ENCODE measurements at regions not wholly inside any gene's neighbourhood (a gene's known extent, or its start where the extent isn't known, plus 50 kb on each side); places are given as distances from the start of the nearest gene placed in this dataset.

GRCh38 chr10:76626386-76626785, 1011.2 kb downstream of the KCNMA1 start:
- Histone ChIP-seq H3K27me3 (replicated peaks; ENCODE audit: insufficient read depth, low read depth, low read length, poor library complexity) (peaks cover 1% of the 10 kb centered on the region), H3K27ac (ENCODE audit: low read depth, low read length, poor library complexity, severe bottlenecking) (no peak overlapping the region), H3K9me3 (ENCODE audit: low read depth, low read length, poor library complexity, severe bottlenecking) (no peaks in the 10 kb centered on the region), H3K36me3 (ENCODE audit: insufficient read depth, low read length, poor library complexity, severe bottlenecking) (no peaks in the 10 kb centered on the region), H3K4me1 (ENCODE audit: insufficient read depth, low read length, poor library complexity, severe bottlenecking) (no peaks in the 10 kb centered on the region), H3K4me3 (ENCODE audit: low read depth, low read length, poor library complexity, severe bottlenecking) (no peak overlapping the region)
- BruUV-seq (replicated peaks) = no TSS peak
- CTCF ChIA-PET = no interaction called here
- intact Hi-C loops (cut with micrococcal nuclease; ENCODE audit: unreplicated experiment) = no loop called here
- no peak for DNase-seq (ENCODE audit: low spot score)
- no peak for TF ChIP-seq EZH2 (IDR thresholded peaks at IDR 0.05; ENCODE audit: borderline replicate concordance, low read depth, low read length, poor library complexity, severe bottlenecking)
- TF ChIP-seq, protein P1, sequence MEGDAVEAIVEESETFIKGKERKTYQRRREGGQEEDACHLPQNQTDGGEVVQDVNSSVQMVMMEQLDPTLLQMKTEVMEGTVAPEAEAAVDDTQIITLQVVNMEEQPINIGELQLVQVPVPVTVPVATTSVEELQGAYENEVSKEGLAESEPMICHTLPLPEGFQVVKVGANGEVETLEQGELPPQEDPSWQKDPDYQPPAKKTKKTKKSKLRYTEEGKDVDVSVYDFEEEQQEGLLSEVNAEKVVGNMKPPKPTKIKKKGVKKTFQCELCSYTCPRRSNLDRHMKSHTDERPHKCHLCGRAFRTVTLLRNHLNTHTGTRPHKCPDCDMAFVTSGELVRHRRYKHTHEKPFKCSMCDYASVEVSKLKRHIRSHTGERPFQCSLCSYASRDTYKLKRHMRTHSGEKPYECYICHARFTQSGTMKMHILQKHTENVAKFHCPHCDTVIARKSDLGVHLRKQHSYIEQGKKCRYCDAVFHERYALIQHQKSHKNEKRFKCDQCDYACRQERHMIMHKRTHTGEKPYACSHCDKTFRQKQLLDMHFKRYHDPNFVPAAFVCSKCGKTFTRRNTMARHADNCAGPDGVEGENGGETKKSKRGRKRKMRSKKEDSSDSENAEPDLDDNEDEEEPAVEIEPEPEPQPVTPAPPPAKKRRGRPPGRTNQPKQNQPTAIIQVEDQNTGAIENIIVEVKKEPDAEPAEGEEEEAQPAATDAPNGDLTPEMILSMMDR (conservative IDR thresholded peaks at IDR 0.05; ENCODE audit: low read depth, low read length) = no peak
- POLR2A ChIA-PET (ENCODE audit: low non-redundant PET) = interaction anchor here (0.6 kb wide), 1 partner anchor 106 kb away, joined by 7 read pairs; no protein-coding TSS in a partner anchor

DNA sequence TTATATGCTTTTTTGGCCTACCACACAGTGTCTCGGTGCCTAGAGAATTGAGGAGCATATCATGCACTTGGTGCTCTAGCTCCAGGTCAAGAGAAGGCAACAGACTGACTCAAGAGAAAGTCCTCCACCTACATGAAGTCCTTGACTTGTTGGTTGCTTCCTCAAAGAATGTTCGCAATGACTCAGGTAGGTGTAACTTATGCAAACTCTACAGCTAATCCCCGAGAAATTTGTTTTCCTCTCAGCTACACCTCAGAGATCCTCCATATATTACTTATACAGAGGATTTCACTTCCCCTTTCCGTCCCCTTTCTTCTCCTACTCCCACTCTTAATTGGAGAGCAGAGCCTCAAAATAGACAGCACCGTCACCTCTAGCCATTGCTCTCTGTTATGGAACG, 1013.1 kb downstream of the KCNMA1 start:
- ChIA-PET POLR2A (ENCODE audit: low non-redundant PET) (no interaction called here), CTCF (no interaction called here)
- no TSS peak for BruUV-seq (replicated peaks)
- no peak for TF ChIP-seq EZH2 (IDR thresholded peaks at IDR 0.05; ENCODE audit: borderline replicate concordance, low read depth, low read length, poor library complexity, severe bottlenecking)
- TF ChIP-seq, protein P1 (conservative IDR thresholded peaks at IDR 0.05; ENCODE audit: low read depth, low read length) = no peak
- Histone ChIP-seq H3K27ac (ENCODE audit: low read depth, low read length, poor library complexity, severe bottlenecking) (no peak overlapping the region), H3K4me3 (ENCODE audit: low read depth, low read length, poor library complexity, severe bottlenecking) (no peak overlapping the region), H3K4me1 (ENCODE audit: insufficient read depth, low read length, poor library complexity, severe bottlenecking) (no peaks in the 10 kb centered on the region), H3K36me3 (ENCODE audit: insufficient read depth, low read length, poor library complexity, severe bottlenecking) (no peaks in the 10 kb centered on the region), H3K9me3 (ENCODE audit: low read depth, low read length, poor library complexity, severe bottlenecking) (no peaks in the 10 kb centered on the region), H3K27me3 (replicated peaks; ENCODE audit: insufficient read depth, low read depth, low read length, poor library complexity) (no peaks in the 10 kb centered on the region)
- intact Hi-C loops (cut with micrococcal nuclease; ENCODE audit: unreplicated experiment) = no loop called here
- no peak for DNase-seq (ENCODE audit: low spot score)

DNA sequence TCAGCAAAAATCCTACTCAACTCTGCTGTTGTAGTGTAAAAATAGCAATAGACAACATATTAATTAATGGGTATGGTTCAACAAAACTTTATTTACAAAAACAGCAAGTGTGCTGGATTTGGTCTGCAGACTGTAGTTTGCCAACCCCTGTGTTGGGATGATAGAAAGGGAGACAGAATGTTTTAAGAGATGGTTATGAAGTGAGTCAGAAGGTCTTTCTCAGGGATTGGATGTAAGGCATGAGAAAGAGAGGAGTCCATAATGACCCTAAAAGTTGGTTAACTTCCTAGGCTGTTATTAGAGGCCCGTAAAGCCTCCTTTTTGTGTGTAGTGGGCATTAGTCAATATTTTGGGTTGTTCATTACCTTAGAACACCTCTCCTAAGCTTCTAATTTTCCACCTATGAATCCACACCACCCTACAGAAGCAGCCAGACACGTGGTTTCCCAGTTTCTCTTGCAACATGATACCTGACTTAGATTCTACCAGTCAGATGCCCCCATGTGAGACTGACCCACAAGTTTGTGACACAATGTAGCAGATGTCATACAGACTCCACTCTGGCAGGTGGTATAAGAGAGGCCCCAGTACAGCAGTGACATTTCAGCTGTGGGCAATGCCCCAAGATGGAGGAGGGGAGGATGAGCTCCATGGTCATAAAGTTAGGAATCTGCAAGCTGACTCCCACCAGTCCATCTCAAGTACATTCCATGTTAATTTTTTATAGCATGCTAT, 1015.6 kb downstream of the KCNMA1 start:
- Histone ChIP-seq H3K27ac (ENCODE audit: low read depth, low read length, poor library complexity, severe bottlenecking) (no peak overlapping the region), H3K27me3 (replicated peaks; ENCODE audit: insufficient read depth, low read depth, low read length, poor library complexity) (no peaks in the 10 kb centered on the region), H3K4me1 (ENCODE audit: insufficient read depth, low read length, poor library complexity, severe bottlenecking) (no peaks in the 10 kb centered on the region), H3K9me3 (ENCODE audit: low read depth, low read length, poor library complexity, severe bottlenecking) (no peaks in the 10 kb centered on the region), H3K36me3 (ENCODE audit: insufficient read depth, low read length, poor library complexity, severe bottlenecking) (no peaks in the 10 kb centered on the region), H3K4me3 (ENCODE audit: low read depth, low read length, poor library complexity, severe bottlenecking) (no peak overlapping the region)
- CTCF ChIA-PET = no interaction called here
- POLR2A ChIA-PET (ENCODE audit: low non-redundant PET) = no interaction called here
- no peak for DNase-seq (ENCODE audit: low spot score)
- no TSS peak for BruUV-seq (replicated peaks)
- no peak for TF ChIP-seq EZH2 (IDR thresholded peaks at IDR 0.05; ENCODE audit: borderline replicate concordance, low read depth, low read length, poor library complexity, severe bottlenecking)
- TF ChIP-seq, protein P1 (conservative IDR thresholded peaks at IDR 0.05; ENCODE audit: low read depth, low read length) = no peak
- intact Hi-C loops (cut with micrococcal nuclease; ENCODE audit: unreplicated experiment) = no loop called here

Data from A673 (cell line).